ENCODE measurements at regions not wholly inside any gene's neighbourhood (a gene's known extent, or its start where the extent isn't known, plus 50 kb on each side); places are given as distances from the start of the nearest gene placed in this dataset.

- Histone ChIP-seq H3K9ac (ENCODE audit: low read length) (no peak overlapping the region), H3K27me3 (ENCODE audit: insufficient read depth, low read length) (no peaks in the 10 kb centered on the region), H3K4me1 (ENCODE audit: insufficient read depth, low read length) (no peaks in the 10 kb centered on the region), H3K36me3 (ENCODE audit: insufficient read depth, low read length) (no peaks in the 10 kb centered on the region), H3K27ac (ENCODE audit: low read depth, low read length) (no peak overlapping the region), H2AFZ (ENCODE audit: low read depth, low read length) (no peak overlapping the region), H3K9me3 (ENCODE audit: insufficient read depth, low read depth, low read length) (no peaks in the 10 kb centered on the region), H4K20me1 (ENCODE audit: insufficient read depth, low read length) (no peaks in the 10 kb centered on the region), H3K4me3 (ENCODE audit: insufficient read depth, low read depth, low read length) (no peak overlapping the region), H3K79me2 (ENCODE audit: insufficient read depth, low read length) (no peaks in the 10 kb centered on the region), H3K4me2 (ENCODE audit: low read length) (no peak overlapping the region)
- no peak overlapping the region for H3K27ac Mint-ChIP-seq (ENCODE audit: unreplicated experiment)
- TF ChIP-seq, protein P1, sequence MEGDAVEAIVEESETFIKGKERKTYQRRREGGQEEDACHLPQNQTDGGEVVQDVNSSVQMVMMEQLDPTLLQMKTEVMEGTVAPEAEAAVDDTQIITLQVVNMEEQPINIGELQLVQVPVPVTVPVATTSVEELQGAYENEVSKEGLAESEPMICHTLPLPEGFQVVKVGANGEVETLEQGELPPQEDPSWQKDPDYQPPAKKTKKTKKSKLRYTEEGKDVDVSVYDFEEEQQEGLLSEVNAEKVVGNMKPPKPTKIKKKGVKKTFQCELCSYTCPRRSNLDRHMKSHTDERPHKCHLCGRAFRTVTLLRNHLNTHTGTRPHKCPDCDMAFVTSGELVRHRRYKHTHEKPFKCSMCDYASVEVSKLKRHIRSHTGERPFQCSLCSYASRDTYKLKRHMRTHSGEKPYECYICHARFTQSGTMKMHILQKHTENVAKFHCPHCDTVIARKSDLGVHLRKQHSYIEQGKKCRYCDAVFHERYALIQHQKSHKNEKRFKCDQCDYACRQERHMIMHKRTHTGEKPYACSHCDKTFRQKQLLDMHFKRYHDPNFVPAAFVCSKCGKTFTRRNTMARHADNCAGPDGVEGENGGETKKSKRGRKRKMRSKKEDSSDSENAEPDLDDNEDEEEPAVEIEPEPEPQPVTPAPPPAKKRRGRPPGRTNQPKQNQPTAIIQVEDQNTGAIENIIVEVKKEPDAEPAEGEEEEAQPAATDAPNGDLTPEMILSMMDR (IDR thresholded peaks at IDR 0.05; ENCODE audit: insufficient read depth, low read depth, low read length) = no peak
- no peak for TF ChIP-seq EZH2 (IDR thresholded peaks at IDR 0.05; ENCODE audit: insufficient read depth, low read length)
- H3K36me3 Mint-ChIP-seq (ENCODE audit: low read depth, unreplicated experiment) = no peaks in the 10 kb centered on the region
- DNase-seq (ENCODE audit: low read depth) (no peak), FAIRE-seq (no peak)
- H3K4me1 Mint-ChIP-seq (ENCODE audit: low read depth, unreplicated experiment) = peaks cover 1% of the 10 kb centered on the region
- H3K27me3 Mint-ChIP-seq (ENCODE audit: low read depth, unreplicated experiment) = no peaks in the 10 kb centered on the region
- no peaks in the 10 kb centered on the region for H3K9me3 Mint-ChIP-seq (ENCODE audit: unreplicated experiment)
- no peak overlapping the region for H3K4me3 Mint-ChIP-seq (ENCODE audit: unreplicated experiment)
Observed at GRCh38 chr11:109726061-109726460, 304.1 kb downstream of the C11orf87 start.

GRCh38 chr11:109728056-109728455 is 306.1 kb downstream of the C11orf87 start:
- Mint-ChIP-seq H3K4me3 (ENCODE audit: unreplicated experiment) (no peak overlapping the region), H3K9me3 (ENCODE audit: unreplicated experiment) (no peaks in the 10 kb centered on the region), H3K27ac (ENCODE audit: unreplicated experiment) (no peak overlapping the region), H3K4me1 (ENCODE audit: low read depth, unreplicated experiment) (peaks cover 1% of the 10 kb centered on the region), H3K36me3 (ENCODE audit: low read depth, unreplicated experiment) (no peaks in the 10 kb centered on the region), H3K27me3 (ENCODE audit: low read depth, unreplicated experiment) (no peaks in the 10 kb centered on the region)
- DNase-seq (ENCODE audit: low read depth) = no peak
- Histone ChIP-seq H3K27me3 (ENCODE audit: insufficient read depth, low read length) (no peaks in the 10 kb centered on the region), H3K4me2 (ENCODE audit: low read length) (no peak overlapping the region), H3K79me2 (ENCODE audit: insufficient read depth, low read length) (no peaks in the 10 kb centered on the region), H3K9ac (ENCODE audit: low read length) (no peak overlapping the region), H3K4me1 (ENCODE audit: insufficient read depth, low read length) (peaks cover 2% of the 10 kb centered on the region), H3K27ac (ENCODE audit: low read depth, low read length) (no peak overlapping the region), H3K4me3 (ENCODE audit: insufficient read depth, low read depth, low read length) (no peak overlapping the region), H3K36me3 (ENCODE audit: insufficient read depth, low read length) (no peaks in the 10 kb centered on the region), H4K20me1 (ENCODE audit: insufficient read depth, low read length) (no peaks in the 10 kb centered on the region), H3K9me3 (ENCODE audit: insufficient read depth, low read depth, low read length) (no peaks in the 10 kb centered on the region), H2AFZ (ENCODE audit: low read depth, low read length) (no peak overlapping the region)
- no peak for FAIRE-seq
- TF ChIP-seq EZH2 (IDR thresholded peaks at IDR 0.05; ENCODE audit: insufficient read depth, low read length) = no peak
- TF ChIP-seq, protein P1 (IDR thresholded peaks at IDR 0.05; ENCODE audit: insufficient read depth, low read depth, low read length) = no peak

DNA sequence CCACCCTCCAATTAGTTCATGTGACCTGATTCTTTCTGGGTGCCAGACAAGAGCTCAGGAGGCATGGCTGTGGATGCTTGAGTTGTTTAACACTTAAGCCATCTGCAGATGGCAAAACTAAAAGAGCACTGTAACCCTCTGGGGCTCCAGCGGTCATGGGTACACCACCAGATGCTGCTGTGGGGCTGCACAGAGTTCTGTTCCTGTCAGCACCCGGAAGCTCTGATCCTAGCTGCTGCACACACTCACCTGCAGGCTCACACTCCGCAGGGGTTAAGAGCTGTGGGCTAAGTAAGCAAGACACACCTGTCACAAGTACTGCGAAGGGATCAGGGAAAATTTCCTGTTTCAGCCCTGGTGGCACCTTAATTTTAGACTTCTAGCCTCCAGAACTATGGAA is 307.8 kb downstream of the C11orf87 start:
- DNase-seq (ENCODE audit: low read depth) = no peak
- Mint-ChIP-seq H3K27me3 (ENCODE audit: low read depth, unreplicated experiment) (no peaks in the 10 kb centered on the region), H3K36me3 (ENCODE audit: low read depth, unreplicated experiment) (no peaks in the 10 kb centered on the region), H3K4me1 (ENCODE audit: low read depth, unreplicated experiment) (peaks cover 1% of the 10 kb centered on the region), H3K9me3 (ENCODE audit: unreplicated experiment) (no peaks in the 10 kb centered on the region), H3K27ac (ENCODE audit: unreplicated experiment) (no peak overlapping the region), H3K4me3 (ENCODE audit: unreplicated experiment) (no peak overlapping the region)
- Histone ChIP-seq H3K27ac (ENCODE audit: low read depth, low read length) (no peak overlapping the region), H3K27me3 (ENCODE audit: insufficient read depth, low read length) (no peaks in the 10 kb centered on the region), H3K79me2 (ENCODE audit: insufficient read depth, low read length) (no peaks in the 10 kb centered on the region), H3K9ac (ENCODE audit: low read length) (no peak overlapping the region), H2AFZ (ENCODE audit: low read depth, low read length) (no peak overlapping the region), H3K4me2 (ENCODE audit: low read length) (no peak overlapping the region), H3K4me3 (ENCODE audit: insufficient read depth, low read depth, low read length) (no peak overlapping the region), H4K20me1 (ENCODE audit: insufficient read depth, low read length) (no peaks in the 10 kb centered on the region), H3K4me1 (ENCODE audit: insufficient read depth, low read length) (peaks cover 4% of the 10 kb centered on the region), H3K9me3 (ENCODE audit: insufficient read depth, low read depth, low read length) (no peaks in the 10 kb centered on the region), H3K36me3 (ENCODE audit: insufficient read depth, low read length) (no peaks in the 10 kb centered on the region)
- no peak for TF ChIP-seq EZH2 (IDR thresholded peaks at IDR 0.05; ENCODE audit: insufficient read depth, low read length)
- TF ChIP-seq, protein P1 (IDR thresholded peaks at IDR 0.05; ENCODE audit: insufficient read depth, low read depth, low read length) = no peak
- FAIRE-seq = no peak
